B cell (primary cell): ENCODE measurements at regions not wholly inside any gene's neighbourhood (a gene's known extent, or its start where the extent isn't known, plus 50 kb on each side); places are given as distances from the start of the nearest gene placed in this dataset.

Experiments used
- EZH2 ChIP-seq: IDR thresholded peaks from 2 replicates; pipeline ENCODE4 v1.6.1; 2012; ENCODE audit warnings: borderline replicate concordance, low read depth, mild to moderate bottlenecking, moderate library complexity, low read length; ENCODE audit not compliant: insufficient read depth, poor library complexity, severe bottlenecking
- TF ChIP-seq, protein P1 (sequence below): fragments of 200-600 bp; IDR thresholded peaks from one replicate; pipeline ENCODE4 v1.8.0; 2022; ENCODE audit warnings: antibody characterized with exemption, mild to moderate bottlenecking

DNA sequence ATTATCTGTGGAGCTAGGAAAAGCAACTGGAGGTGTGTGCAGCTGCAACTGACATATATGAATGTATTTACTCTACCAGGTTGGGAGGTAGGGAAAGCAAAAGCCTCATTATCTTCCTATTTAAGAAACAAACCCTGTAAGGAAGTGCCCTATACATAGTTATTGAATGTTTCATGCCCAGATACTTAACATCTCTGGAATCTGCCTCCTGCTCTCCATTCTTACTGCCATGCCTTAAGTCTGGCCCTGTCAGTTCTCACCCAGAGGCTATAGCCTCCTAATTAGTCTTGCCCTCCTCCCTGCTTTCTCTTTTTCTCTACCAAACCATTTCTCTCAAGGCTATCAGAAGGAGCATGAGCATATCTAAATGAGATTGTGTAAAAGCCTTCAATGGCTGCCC lies 542.6 kb upstream of the LRRN3 start:
- TF ChIP-seq, protein P1, sequence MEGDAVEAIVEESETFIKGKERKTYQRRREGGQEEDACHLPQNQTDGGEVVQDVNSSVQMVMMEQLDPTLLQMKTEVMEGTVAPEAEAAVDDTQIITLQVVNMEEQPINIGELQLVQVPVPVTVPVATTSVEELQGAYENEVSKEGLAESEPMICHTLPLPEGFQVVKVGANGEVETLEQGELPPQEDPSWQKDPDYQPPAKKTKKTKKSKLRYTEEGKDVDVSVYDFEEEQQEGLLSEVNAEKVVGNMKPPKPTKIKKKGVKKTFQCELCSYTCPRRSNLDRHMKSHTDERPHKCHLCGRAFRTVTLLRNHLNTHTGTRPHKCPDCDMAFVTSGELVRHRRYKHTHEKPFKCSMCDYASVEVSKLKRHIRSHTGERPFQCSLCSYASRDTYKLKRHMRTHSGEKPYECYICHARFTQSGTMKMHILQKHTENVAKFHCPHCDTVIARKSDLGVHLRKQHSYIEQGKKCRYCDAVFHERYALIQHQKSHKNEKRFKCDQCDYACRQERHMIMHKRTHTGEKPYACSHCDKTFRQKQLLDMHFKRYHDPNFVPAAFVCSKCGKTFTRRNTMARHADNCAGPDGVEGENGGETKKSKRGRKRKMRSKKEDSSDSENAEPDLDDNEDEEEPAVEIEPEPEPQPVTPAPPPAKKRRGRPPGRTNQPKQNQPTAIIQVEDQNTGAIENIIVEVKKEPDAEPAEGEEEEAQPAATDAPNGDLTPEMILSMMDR, result no peak
- TF ChIP-seq EZH2, result no peak
